Activated T-cell treated with anti-CD3 and anti-CD28 coated beads, Interleukin-2, amount 50 U/mL, for 4 hours (primary cell): ENCODE measurements at regions not wholly inside any gene's neighbourhood (a gene's known extent, or its start where the extent isn't known, plus 50 kb on each side); places are given as distances from the start of the nearest gene placed in this dataset.

Experiments used
- ATAC-seq, 2 donors: fragments of 200-7000 bp; cut with Tn5 transposase; one replicate each; pipeline ENCODE4 v1.10.0; 2021
- DNase-seq: peaks from one replicate; pipeline ENCODE4 v3.0.0-alpha.2; 2020
- H3K27me3 Mint-ChIP-seq: one replicate; pipeline ENCODE4 v1.8.0; 2021; ENCODE audit warnings: low read depth, mixed read lengths
- H3K36me3 Mint-ChIP-seq: one replicate; pipeline ENCODE4 v1.8.0; 2022; ENCODE audit warnings: mixed read lengths; ENCODE audit not compliant: insufficient read depth
- H3K4me1 Mint-ChIP-seq: one replicate; pipeline ENCODE4 v1.8.0; 2021; ENCODE audit warnings: low read depth, mixed read lengths
- H3K4me3 Mint-ChIP-seq: one replicate; pipeline ENCODE4 v1.8.0; 2021; ENCODE audit warnings: mild to moderate bottlenecking, moderate library complexity, mixed read lengths
- H3K9me3 Mint-ChIP-seq: one replicate; pipeline ENCODE4 v1.8.0; 2021; ENCODE audit warnings: mixed read lengths

- no peak overlapping the region for H3K4me3 Mint-ChIP-seq
- H3K4me1 Mint-ChIP-seq: no peaks in the 10 kb centered on the region
- H3K36me3 Mint-ChIP-seq: no peaks in the 10 kb centered on the region
- H3K9me3 Mint-ChIP-seq: no peaks in the 10 kb centered on the region
- H3K27me3 Mint-ChIP-seq: no peaks in the 10 kb centered on the region
- DNase-seq: no peak
- no peak for ATAC-seq
Measured at GRCh38 chr7:25636168-25636567, 407.9 kb upstream of the NPVF start.

DNA sequence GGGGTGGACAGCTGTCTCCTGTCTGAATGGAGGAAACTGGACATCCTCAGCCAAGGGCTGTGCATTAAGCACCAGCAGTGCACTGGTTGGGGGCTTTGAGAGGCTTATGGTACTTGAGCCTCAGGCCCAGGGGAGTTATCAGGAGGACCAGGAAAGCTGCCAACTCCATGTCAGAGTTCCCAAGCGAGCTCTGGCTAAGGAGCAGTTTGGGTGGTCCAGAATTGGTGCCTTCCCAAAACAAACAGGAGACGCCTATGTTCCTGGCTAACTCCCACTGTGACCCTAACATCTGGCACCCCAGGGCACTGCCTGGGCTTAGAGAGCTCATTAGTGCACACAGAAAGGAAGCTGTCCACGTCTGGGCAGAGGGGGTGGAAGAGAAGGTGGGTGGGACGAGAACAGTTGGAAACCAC is 408.6 kb upstream of the NPVF start:
- Mint-ChIP-seq H3K4me3 (no peak overlapping the region), H3K9me3 (no peaks in the 10 kb centered on the region), H3K36me3 (no peaks in the 10 kb centered on the region), H3K4me1 (no peaks in the 10 kb centered on the region), H3K27me3 (no peaks in the 10 kb centered on the region)
- no peak for DNase-seq
- ATAC-seq: no peak

- DNase-seq (no peak), ATAC-seq (no peak)
- Mint-ChIP-seq H3K4me3 (no peak overlapping the region), H3K9me3 (no peaks in the 10 kb centered on the region), H3K27me3 (no peaks in the 10 kb centered on the region), H3K36me3 (no peaks in the 10 kb centered on the region), H3K4me1 (no peaks in the 10 kb centered on the region)
Measured at GRCh38 chr7:25638068-25638467, 409.8 kb upstream of the NPVF start.

DNA sequence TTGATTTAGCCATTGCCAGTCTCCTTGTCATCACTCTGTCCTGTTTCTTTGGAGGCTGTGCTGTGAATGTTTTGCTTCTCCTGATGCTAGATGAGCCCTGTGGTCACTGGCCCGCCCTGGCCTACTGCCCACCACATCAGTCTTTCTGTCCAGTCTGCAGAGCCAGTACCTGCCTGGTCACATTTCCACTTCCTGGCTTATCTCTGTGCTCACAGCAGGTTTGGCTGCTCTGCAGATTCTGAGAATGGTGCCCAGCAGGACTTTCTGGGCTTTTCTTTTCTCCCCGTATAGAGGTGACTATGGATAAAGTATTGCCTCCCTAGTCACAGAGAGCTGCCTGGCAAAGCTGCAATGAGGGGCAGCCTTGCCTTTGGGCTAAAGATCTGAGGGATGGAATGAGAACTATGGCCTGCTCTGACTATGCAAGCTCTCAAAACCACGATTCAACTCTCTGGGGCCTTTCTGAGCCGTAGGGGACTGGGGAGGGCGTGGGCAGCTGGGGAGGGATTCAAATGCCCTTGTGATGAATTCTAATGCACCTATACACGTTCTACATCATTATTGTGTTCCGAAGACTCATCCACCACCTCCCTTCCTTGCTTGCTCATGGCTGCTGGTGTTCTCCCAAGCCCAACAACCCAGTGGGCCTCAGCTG is 410.4 kb upstream of the NPVF start:
- Mint-ChIP-seq H3K27me3 (no peaks in the 10 kb centered on the region), H3K4me3 (no peak overlapping the region)
- ATAC-seq: no peak

GRCh38 chr7:25642849-25643248 is 414.6 kb upstream of the NPVF start:
- no peak for DNase-seq
- Mint-ChIP-seq H3K4me1 (no peaks in the 10 kb centered on the region), H3K4me3 (no peak overlapping the region), H3K9me3 (no peaks in the 10 kb centered on the region), H3K36me3 (no peaks in the 10 kb centered on the region), H3K27me3 (no peaks in the 10 kb centered on the region)
- no peak for ATAC-seq

More for the DNA sequence above, 410.4 kb upstream of the NPVF start:
- H3K9me3 Mint-ChIP-seq: no peaks in the 10 kb centered on the region
- H3K4me1 Mint-ChIP-seq: no peaks in the 10 kb centered on the region
- DNase-seq: no peak
- no peaks in the 10 kb centered on the region for H3K36me3 Mint-ChIP-seq

DNA sequence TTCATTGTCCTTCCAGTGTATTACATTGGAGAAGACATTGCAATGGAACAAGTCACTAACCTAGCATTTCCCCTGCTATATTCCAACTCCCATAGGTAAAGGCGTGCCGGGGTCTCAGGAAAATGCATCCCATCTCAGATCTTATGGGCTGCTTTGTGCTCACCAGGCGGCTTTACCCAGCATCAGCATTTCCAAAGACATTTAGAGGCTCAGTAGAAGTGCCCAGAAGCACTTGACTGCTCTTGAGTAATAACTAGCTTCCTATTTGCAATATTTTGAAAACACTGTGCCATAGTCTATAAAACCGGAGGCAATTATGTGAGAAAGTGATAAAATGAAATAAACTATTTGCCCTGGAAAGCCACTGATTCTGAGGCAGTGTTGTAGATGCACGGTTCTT is 415.0 kb upstream of the NPVF start:
- Mint-ChIP-seq H3K4me1 (no peaks in the 10 kb centered on the region), H3K9me3 (no peaks in the 10 kb centered on the region), H3K4me3 (no peak overlapping the region), H3K36me3 (no peaks in the 10 kb centered on the region), H3K27me3 (no peaks in the 10 kb centered on the region)
- DNase-seq: no peak
- no peak for ATAC-seq

DNA sequence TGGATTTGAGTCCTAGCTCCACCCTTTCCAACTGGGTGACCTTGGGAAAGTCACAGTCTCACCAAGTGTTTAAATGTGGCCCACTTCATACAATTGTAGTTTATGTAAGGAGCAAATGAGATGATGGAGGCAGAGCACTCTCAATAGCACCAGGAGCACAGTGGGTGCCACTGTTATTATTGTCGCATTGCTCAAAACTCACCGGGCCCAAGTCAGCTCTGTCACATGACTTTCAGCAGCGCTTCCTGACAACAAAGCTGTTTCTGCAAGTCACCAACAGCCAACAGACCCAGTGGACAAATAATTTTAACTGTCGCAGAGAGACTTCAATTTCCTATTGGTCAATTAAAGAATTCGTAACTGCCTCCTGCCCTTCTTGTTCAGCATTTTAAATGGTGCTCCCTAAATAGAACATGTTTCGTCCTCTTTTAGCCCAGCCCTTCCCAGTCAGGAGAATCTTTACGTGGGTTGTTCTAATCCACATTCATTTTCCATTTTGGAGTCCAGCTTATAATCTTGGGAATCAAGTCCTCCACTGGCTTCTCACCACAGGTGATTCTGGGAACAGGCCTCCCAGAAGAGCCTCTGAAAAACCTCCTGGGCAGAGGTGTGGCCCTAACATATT is 415.6 kb upstream of the NPVF start:
- ATAC-seq (no peak), DNase-seq (no peak)
- Mint-ChIP-seq H3K36me3 (no peaks in the 10 kb centered on the region), H3K9me3 (no peaks in the 10 kb centered on the region), H3K4me3 (no peak overlapping the region), H3K4me1 (no peaks in the 10 kb centered on the region), H3K27me3 (no peaks in the 10 kb centered on the region)

GRCh38 chr7:25646726-25647413 is 418.6 kb upstream of the NPVF start:
- no peaks in the 10 kb centered on the region for H3K9me3 Mint-ChIP-seq

DNA sequence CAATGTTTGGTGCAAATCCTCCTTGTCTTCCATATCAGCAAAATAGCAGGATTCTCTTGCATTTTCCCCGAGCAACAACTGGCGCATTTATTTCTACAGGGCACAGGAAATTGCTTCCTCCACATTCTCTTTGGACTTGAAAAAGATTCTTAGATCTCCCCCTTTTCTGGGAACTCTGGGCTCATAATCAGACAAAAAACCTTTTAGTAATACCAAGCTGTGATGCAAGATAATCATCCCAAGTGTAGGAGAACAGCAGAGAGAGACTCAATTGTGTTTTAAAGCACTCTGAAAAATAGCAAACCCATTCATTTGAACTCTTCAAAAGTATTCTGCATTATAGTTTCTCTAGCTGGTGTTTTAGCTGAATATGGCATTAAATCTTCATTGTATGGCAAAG is 419.6 kb upstream of the NPVF start:
- no peak for ATAC-seq
- H3K4me1 Mint-ChIP-seq: no peaks in the 10 kb centered on the region
- H3K27me3 Mint-ChIP-seq: no peaks in the 10 kb centered on the region
- H3K9me3 Mint-ChIP-seq: no peaks in the 10 kb centered on the region
- H3K36me3 Mint-ChIP-seq: no peaks in the 10 kb centered on the region
- H3K4me3 Mint-ChIP-seq: no peak overlapping the region
- no peak for DNase-seq

More at GRCh38 chr7:25646726-25647413, 418.6 kb upstream of the NPVF start:
- Mint-ChIP-seq H3K4me3 (no peak overlapping the region), H3K27me3 (no peaks in the 10 kb centered on the region), H3K36me3 (no peaks in the 10 kb centered on the region), H3K4me1 (no peaks in the 10 kb centered on the region)
- no peak for DNase-seq
- no peak for ATAC-seq

- no peak for DNase-seq
- H3K4me1 Mint-ChIP-seq: peaks cover 10% of the 10 kb centered on the region
- H3K36me3 Mint-ChIP-seq: no peaks in the 10 kb centered on the region
- no peak overlapping the region for H3K4me3 Mint-ChIP-seq
- H3K9me3 Mint-ChIP-seq: no peaks in the 10 kb centered on the region
- H3K27me3 Mint-ChIP-seq: no peaks in the 10 kb centered on the region
- no peak for ATAC-seq
Measured at GRCh38 chr7:25652366-25652765, 424.1 kb upstream of the NPVF start.

DNA sequence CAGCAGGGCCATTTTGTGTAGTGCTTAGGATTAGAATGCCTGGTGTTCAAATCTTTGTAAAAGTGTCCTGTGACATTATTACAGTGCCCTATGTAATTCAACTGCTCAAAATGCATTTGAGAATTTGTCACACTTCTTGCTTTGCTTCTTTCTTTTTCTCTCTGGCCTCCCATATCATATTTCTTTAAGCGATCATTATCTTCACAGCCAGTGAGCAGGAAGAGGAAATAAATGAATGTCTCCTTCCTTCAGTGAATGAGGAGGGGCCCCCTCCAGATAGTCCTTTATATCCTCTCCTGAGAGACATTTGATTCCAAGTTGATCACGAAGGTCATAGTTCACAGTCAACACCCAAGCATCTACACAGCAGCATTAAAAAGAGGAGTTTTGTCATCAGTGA is 425.1 kb upstream of the NPVF start:
- Mint-ChIP-seq H3K4me1 (peaks cover 10% of the 10 kb centered on the region), H3K36me3 (no peaks in the 10 kb centered on the region), H3K9me3 (no peaks in the 10 kb centered on the region), H3K27me3 (no peaks in the 10 kb centered on the region), H3K4me3 (no peak overlapping the region)
- ATAC-seq: no peak
- no peak for DNase-seq

DNA sequence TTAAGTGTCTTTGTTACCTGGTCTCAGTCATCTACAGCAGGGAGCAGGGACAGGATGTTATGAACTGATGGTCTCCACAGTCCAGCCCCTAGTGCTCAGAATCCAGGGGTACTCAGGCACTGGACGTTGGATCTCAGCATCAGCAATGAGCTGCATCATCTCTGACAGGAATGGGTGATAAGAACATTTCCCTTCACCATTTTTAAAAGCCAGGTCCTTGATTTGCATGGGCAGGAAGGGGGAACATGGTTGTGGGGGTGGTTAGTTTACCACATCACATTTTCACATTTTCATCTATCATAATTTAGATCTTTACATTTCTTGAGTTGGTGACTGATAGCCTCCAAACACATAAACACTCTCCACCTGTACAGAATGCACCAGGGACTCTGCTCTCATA is 427.8 kb upstream of the NPVF start:
- no peak for DNase-seq
- no peak for ATAC-seq
- H3K9me3 Mint-ChIP-seq: no peaks in the 10 kb centered on the region
- peaks cover 10% of the 10 kb centered on the region for H3K4me1 Mint-ChIP-seq
- no peak overlapping the region for H3K4me3 Mint-ChIP-seq
- H3K36me3 Mint-ChIP-seq: no peaks in the 10 kb centered on the region
- H3K27me3 Mint-ChIP-seq: no peaks in the 10 kb centered on the region

DNA sequence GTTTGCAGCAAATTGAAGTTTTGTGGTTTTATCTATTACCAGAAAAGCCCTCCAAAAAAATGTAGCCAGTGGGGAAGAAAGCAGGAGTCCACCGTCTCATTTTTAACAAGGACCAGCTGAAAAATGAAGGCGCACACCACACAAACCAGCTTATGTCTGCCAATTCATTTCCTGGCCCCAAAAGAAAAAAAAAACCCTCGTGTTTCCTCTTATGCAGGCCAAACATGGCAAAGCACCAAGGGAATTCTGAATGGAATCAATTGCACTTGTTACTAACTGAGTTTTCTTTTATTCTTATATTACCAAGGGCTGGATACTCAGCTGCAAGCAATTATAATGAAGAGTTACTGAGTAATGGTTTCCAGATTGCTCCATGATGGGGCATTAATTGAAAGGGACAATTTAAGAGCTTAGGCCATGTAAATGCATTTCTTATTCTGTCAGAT is 428.3 kb upstream of the NPVF start:
- peaks cover 10% of the 10 kb centered on the region for H3K4me1 Mint-ChIP-seq
- H3K4me3 Mint-ChIP-seq: no peak overlapping the region
- no peaks in the 10 kb centered on the region for H3K27me3 Mint-ChIP-seq
- H3K9me3 Mint-ChIP-seq: no peaks in the 10 kb centered on the region
- no peaks in the 10 kb centered on the region for H3K36me3 Mint-ChIP-seq
- DNase-seq (no peak), ATAC-seq (no peak)

DNA sequence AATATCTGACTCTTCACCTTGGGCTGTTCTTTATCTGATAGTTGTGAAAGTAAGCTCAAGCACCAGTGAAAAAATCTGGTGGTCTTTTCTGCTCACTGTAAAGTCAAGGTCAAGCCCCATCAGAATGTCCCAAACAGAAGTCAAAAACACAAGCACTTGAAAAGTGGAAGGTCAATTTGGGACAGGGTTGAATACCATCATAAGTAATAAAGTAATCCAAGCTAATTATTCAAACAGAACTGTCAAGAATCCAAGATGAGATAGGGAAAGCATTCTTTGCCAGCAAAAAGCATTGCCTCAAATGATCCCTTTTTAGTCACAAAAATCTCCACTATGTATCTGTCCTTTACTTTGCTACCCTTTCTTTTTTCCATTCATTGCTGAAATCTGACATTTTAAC is 430.1 kb upstream of the NPVF start:
- Mint-ChIP-seq H3K9me3 (no peaks in the 10 kb centered on the region), H3K27me3 (no peaks in the 10 kb centered on the region)
- no peak for ATAC-seq

DNA sequence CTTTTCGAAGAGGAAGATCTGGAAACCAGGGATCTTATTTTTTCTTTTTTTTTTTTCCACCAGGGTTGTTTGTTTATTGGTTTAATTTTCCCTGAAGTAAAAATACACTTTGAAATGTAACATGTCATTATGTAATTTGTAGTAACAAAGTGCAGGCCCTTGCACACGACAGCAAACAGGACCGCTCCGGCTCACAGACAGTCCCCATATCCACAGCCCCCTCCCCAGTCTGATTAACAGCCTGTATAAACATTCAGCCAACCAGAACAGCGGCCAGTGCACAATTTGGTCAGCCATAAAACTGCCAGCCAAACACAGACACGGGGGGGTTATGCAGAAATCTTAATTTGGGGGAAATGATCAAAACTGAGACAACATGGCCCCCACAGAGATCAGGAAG is 431.6 kb upstream of the NPVF start:
- ATAC-seq: no peak
- H3K36me3 Mint-ChIP-seq: no peaks in the 10 kb centered on the region
- DNase-seq: no peak
- no peak overlapping the region for H3K4me3 Mint-ChIP-seq
- H3K9me3 Mint-ChIP-seq: no peaks in the 10 kb centered on the region
- H3K27me3 Mint-ChIP-seq: peaks cover 7% of the 10 kb centered on the region
- peaks cover 6% of the 10 kb centered on the region for H3K4me1 Mint-ChIP-seq

More for the DNA sequence above, 430.1 kb upstream of the NPVF start:
- H3K4me3 Mint-ChIP-seq: no peak overlapping the region
- DNase-seq: no peak
- peaks cover 9% of the 10 kb centered on the region for H3K4me1 Mint-ChIP-seq
- H3K36me3 Mint-ChIP-seq: no peaks in the 10 kb centered on the region
